VCaP (cell line): ENCODE measurements at regions not wholly inside any gene's neighbourhood (a gene's known extent, or its start where the extent isn't known, plus 50 kb on each side); places are given as distances from the start of the nearest gene placed in this dataset.

Experiments used
- H3K27ac ChIP-seq: fragments of 450-650 bp; 2 replicates; pipeline ENCODE4 v1.5.1; 2017
- CTCF ChIP-seq: fragments of 450-650 bp; conservative IDR thresholded peaks from 2 replicates; pipeline ENCODE4 v1.5.1; 2017; ENCODE audit warnings: mild to moderate bottlenecking, moderate library complexity

GRCh38 chr1:5389101-5389885, 602.9 kb downstream of the NPHP4 start:
- H3K27ac ChIP-seq, result no peak overlapping the region
- no peak for TF ChIP-seq CTCF

GRCh38 chr1:5388622-5389021, 603.6 kb downstream of the NPHP4 start:
- TF ChIP-seq CTCF, result no peak

GRCh38 chr1:5386371-5386770, 605.9 kb downstream of the NPHP4 start:
- TF ChIP-seq CTCF, result no peak
- no peak overlapping the region for H3K27ac ChIP-seq

More at GRCh38 chr1:5388622-5389021, 603.6 kb downstream of the NPHP4 start:
- H3K27ac ChIP-seq, result no peak overlapping the region

DNA sequence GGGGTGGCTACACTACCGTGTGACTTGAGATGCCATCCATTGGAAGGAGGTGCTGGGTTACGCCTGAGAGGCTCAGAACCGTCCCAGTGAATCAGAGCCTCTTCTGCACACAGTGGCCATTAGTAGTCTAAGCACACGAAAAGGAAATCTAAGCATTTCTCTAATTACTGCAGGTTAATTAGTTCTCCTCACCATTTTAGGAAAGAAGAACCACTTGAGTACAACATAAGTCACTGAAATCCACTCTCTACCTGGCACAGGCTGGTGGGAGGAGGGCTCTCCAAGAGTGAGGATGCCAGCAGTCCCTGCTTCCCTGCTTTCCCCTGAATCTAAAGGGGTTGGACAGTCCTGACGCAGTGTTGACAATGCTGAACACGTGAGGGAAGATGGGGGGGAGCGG, 606.3 kb downstream of the NPHP4 start:
- no peak for TF ChIP-seq CTCF
- no peak overlapping the region for H3K27ac ChIP-seq

DNA sequence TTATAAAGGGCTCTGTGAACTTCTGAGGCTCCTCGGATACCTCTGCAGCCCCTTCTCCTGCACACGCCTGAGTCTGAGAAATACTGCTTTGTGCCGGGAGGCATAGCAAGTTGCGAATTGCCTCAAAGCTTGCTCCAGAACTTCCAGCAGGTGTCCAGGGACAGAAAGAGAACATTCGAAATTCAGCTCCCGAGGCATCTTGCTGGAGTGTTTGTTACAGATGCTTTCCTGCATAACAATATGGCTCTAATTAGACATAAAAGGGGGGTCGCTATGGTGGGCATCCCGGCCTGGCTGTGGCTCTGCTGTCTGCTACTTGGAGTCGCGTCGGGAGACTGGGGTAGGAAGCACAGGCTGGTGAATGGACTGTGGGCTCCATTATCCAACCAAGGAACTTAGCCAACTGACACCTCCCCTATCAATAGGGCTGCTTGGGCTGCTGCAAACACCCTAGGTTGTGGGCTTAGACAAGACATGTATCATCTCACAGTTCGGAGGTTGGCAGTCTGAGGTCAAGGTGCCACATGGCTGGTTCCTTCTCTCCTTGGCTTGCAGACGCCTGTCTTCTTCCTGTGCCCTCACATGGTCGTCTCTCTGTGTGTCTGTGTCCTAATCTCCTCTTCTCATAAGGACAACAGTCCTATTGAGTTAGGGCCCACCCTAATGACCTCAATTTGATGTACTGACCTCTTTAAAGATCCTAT, 607.0 kb downstream of the NPHP4 start:
- TF ChIP-seq CTCF, result no peak
- H3K27ac ChIP-seq, result no peak overlapping the region

DNA sequence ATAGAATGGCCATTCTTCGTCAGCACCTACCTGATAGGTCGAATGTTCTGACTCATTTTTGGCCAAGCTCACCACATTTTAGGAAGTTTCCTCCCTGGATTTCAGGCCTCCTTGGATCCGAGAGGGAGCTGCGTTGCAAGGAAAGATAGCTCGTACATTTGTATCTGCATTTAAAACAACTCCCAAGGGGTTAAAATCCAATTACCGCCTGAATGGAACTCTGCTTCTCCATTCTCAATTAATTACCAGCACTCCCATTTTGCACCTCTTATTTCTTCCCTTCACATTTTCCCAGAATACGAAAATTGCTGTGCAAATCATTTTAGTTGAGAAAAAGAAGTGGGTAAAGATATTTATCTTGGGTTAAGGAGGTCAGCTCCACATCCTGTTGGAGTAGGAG, 610.7 kb downstream of the NPHP4 start:
- no peak for TF ChIP-seq CTCF
- no peak overlapping the region for H3K27ac ChIP-seq

DNA sequence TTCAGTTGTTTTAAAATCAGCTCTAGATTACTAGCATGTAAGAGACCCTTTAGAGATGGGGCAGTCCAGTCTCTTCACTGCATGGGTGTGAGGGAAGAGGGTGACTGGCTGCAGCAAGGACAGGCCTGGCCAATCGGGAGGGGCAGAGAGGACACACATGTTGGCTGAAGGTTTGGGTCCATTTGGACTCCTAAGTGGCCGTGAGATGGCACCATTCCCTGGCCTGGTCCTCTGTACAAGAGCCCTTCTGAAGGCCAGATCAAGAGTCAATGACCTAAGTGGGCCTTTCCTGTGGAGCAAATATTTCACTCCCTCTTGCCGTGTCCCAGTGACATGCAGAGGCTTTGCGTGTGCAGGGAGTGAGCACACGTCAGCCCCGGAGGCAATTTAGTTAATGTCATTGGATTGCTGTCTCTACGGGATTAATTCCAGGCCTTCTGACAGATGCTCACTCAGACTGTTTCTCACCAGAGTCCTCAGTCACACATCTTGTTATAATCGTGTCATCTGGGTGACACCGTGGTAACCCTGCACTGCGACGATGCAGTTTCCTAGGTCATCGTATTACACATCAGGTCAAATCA, 613.0 kb downstream of the NPHP4 start:
- no peak overlapping the region for H3K27ac ChIP-seq

More for the DNA sequence above, 613.0 kb downstream of the NPHP4 start:
- no peak for TF ChIP-seq CTCF
